PC-3 (cell line): ENCODE measurements at regions not wholly inside any gene's neighbourhood (a gene's known extent, or its start where the extent isn't known, plus 50 kb on each side); places are given as distances from the start of the nearest gene placed in this dataset.

Experiments used
- ATAC-seq: fragments of 200-7000 bp; cut with Tn5 transposase; 2 replicates; pipeline ENCODE4 v1.9.1; 2020; ENCODE audit warnings: mild to moderate bottlenecking, moderate library complexity
- BruUV-seq: library from RNA; stranded (reverse); fragments of 400-500 nt; replicated peaks from 2 replicates; lab custom pipeline; 2021; lab: Mats Ljungman, UMichigan
- CTCF ChIA-PET: fragments of 300-600 bp; sonication (Branson Sonifier 250); formaldehyde crosslinking; loops from one replicate; lab custom pipeline; 2022; ENCODE audit warnings: antibody characterized with exemption; lab: Charles Lee
- POLR2A ChIA-PET: fragments of 300-600 bp; sonication (Branson Sonifier 250); formaldehyde crosslinking; loops from one replicate; lab custom pipeline; 2022; ENCODE audit warnings: antibody characterized with exemption; ENCODE audit not compliant: unreplicated experiment; lab: Charles Lee
- DNase-seq: peaks from one replicate; pipeline ENCODE4 v3.0.0-alpha.2; 2015
- H2AFZ ChIP-seq: fragments of 300-600 bp; sonication (generic); 2 replicates; pipeline ENCODE4 v1.6.0; 2016; ENCODE audit warnings: antibody characterized with exemption, low read length
- H3F3A ChIP-seq: fragments of 300-600 bp; sonication (generic); one replicate; pipeline ENCODE4 v1.6.0; 2017; ENCODE audit warnings: antibody characterized with exemption, low read length, control low read depth, mild to moderate bottlenecking; ENCODE audit not compliant: unreplicated experiment
- H3K27ac ChIP-seq: fragments of 300-600 bp; sonication (generic); 2 replicates; pipeline ENCODE4 v1.5.1; 2016; ENCODE audit warnings: mild to moderate bottlenecking, low read length
- H3K27me3 ChIP-seq: fragments of 300-600 bp; sonication (generic); 2 replicates; pipeline ENCODE4 v1.6.1; 2016; ENCODE audit warnings: low read length, mixed read lengths
- H3K36me3 ChIP-seq: fragments of 300-600 bp; sonication (generic); 2 replicates; pipeline ENCODE4 v1.6.1; 2016; ENCODE audit warnings: low read depth, mixed run types, low read length, mixed read lengths
- H3K4me1 ChIP-seq: fragments of 300-600 bp; sonication (generic); 2 replicates; pipeline ENCODE4 v1.5.1; 2016; ENCODE audit warnings: low read length; ENCODE audit not compliant: insufficient read depth
- H3K4me2 ChIP-seq: fragments of 300-600 bp; sonication (generic); 2 replicates; pipeline ENCODE4 v1.6.0; 2016; ENCODE audit warnings: low read length
- H3K4me3 ChIP-seq: fragments of 300-600 bp; sonication (generic); 2 replicates; pipeline ENCODE4 v1.5.1; 2016; ENCODE audit warnings: mild to moderate bottlenecking, low read length, mixed read lengths
- H3K79me2 ChIP-seq: fragments of 300-600 bp; sonication (generic); 2 replicates; pipeline ENCODE4 v1.6.1; 2017; ENCODE audit warnings: low read length, mixed read lengths
- H3K9ac ChIP-seq: fragments of 300-600 bp; sonication (generic); 2 replicates; pipeline ENCODE4 v1.6.0; 2016; ENCODE audit warnings: mild to moderate bottlenecking, low read length
- H3K9me2 ChIP-seq: fragments of 300-600 bp; sonication (generic); replicated peaks from 2 replicates; pipeline ENCODE4 v1.6.1; 2016; ENCODE audit warnings: mixed run types, low read length, mixed read lengths
- H3K9me3 ChIP-seq: fragments of 300-600 bp; sonication (generic); 2 replicates; pipeline ENCODE4 v1.6.1; 2016; ENCODE audit warnings: low read length, mixed read lengths
- H4K20me1 ChIP-seq: fragments of 300-600 bp; sonication (generic); 2 replicates; pipeline ENCODE4 v1.6.1; 2016; ENCODE audit warnings: low read length, mixed read lengths
- EZH2 ChIP-seq: fragments of 300-600 bp; sonication (generic); IDR thresholded peaks from one replicate; pipeline ENCODE4 v1.6.1; 2017; ENCODE audit warnings: antibody characterized with exemption, mild to moderate bottlenecking, low read length; ENCODE audit not compliant: unreplicated experiment
- EZH2phosphoT487 ChIP-seq: fragments of 300-600 bp; sonication (generic); IDR thresholded peaks from 2 replicates; pipeline ENCODE4 v1.6.1; 2018; ENCODE audit warnings: mild to moderate bottlenecking, antibody characterized with exemption, low read length, borderline replicate concordance
- intact Hi-C: fragments of 100-400 bp; cut with micrococcal nuclease; formaldehyde crosslinking; loops from 2 replicates; pipeline ENCODE4 v1.9.0; 2023
- TF ChIP-seq, protein P1 (sequence below): fragments of 300-600 bp; sonication (generic); conservative IDR thresholded peaks from 2 replicates; pipeline ENCODE4 v1.5.1; 2017; ENCODE audit warnings: antibody characterized with exemption, low read depth, mild to moderate bottlenecking, low read length

DNA sequence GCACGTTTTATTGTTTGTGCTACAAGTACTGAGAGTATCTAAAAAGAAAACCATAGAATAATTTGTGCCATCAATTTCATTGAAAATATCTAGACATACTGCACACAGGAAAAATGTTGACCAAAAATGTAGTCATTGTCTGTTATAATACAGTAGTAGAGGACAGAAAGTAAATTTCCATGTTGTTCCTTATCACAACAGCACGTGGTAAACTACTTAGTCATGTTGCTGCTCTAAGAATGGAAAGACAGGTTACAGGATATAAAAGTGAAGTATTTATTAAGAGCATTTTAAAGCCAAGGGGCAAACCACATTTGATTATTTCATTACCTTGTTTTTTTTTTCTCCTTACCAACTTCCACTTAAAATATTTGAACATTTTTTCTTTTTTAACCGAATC lies 89.0 kb upstream of the CEP85L start:
- no peak overlapping the region for H3K4me3 ChIP-seq
- H3K9me2 ChIP-seq = no peaks in the 10 kb centered on the region
- H3K27ac ChIP-seq = no peak overlapping the region
- DNase-seq (peak; percentile 32), ATAC-seq (no peak)
- peaks cover 5% of the 10 kb centered on the region; the same call in 1 of the 2 replicates for H3K4me1 ChIP-seq
- no peak overlapping the region for H3K9ac ChIP-seq
- H4K20me1 ChIP-seq = no peaks in the 10 kb centered on the region
- no peaks in the 10 kb centered on the region for H3K36me3 ChIP-seq
- H3F3A ChIP-seq = no peaks in the 10 kb centered on the region
- TF ChIP-seq, protein P1, sequence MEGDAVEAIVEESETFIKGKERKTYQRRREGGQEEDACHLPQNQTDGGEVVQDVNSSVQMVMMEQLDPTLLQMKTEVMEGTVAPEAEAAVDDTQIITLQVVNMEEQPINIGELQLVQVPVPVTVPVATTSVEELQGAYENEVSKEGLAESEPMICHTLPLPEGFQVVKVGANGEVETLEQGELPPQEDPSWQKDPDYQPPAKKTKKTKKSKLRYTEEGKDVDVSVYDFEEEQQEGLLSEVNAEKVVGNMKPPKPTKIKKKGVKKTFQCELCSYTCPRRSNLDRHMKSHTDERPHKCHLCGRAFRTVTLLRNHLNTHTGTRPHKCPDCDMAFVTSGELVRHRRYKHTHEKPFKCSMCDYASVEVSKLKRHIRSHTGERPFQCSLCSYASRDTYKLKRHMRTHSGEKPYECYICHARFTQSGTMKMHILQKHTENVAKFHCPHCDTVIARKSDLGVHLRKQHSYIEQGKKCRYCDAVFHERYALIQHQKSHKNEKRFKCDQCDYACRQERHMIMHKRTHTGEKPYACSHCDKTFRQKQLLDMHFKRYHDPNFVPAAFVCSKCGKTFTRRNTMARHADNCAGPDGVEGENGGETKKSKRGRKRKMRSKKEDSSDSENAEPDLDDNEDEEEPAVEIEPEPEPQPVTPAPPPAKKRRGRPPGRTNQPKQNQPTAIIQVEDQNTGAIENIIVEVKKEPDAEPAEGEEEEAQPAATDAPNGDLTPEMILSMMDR = no peak
- no peak for TF ChIP-seq EZH2
- no peak for TF ChIP-seq EZH2phosphoT487
- intact Hi-C loops = no loop called here
- no peaks in the 10 kb centered on the region for H3K9me3 ChIP-seq
- no TSS peak for BruUV-seq
- no peaks in the 10 kb centered on the region for H3K79me2 ChIP-seq
- ChIA-PET POLR2A (no interaction called here), CTCF (no interaction called here)
- no peaks in the 10 kb centered on the region for H3K27me3 ChIP-seq
- H2AFZ ChIP-seq = no peak overlapping the region
- H3K4me2 ChIP-seq = no peak overlapping the region

DNA sequence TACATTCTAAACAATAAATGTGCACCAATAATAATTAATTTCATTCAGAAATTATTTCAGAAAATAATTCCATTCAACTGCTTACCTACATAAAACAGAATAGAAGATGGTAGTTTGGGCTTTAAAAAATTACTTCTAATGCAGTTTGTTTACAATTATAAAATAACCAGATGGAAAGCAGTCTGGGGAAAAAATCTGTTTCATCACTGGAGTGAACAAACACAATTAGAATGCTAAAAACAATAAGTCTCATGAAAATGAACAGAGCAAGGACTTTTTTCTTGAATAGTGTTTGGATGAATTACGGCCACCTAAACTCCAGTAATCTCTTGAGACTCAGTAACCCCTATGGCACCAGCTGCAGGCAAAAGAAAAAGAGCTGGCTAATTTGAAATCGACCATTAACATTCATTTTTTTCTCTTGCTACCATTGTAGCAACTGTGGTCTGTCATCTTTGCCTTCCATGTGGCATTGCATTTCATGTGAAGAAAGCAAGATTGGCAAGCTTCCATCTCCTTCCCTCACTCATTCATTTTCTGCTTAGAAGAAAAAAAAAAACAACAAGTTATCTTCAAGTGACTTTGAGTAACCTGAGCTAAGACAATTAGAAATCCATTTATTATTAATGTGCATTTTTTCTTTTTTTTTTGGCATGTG lies 88.4 kb upstream of the CEP85L start:
- no peaks in the 10 kb centered on the region for H3K79me2 ChIP-seq
- H3K4me2 ChIP-seq = no peak overlapping the region
- H3K27ac ChIP-seq = no peak overlapping the region
- DNase-seq (no peak), ATAC-seq (no peak)
- H3K4me3 ChIP-seq = no peak overlapping the region
- CTCF ChIA-PET = no interaction called here
- no peaks in the 10 kb centered on the region for H3K9me3 ChIP-seq
- peaks cover 5% of the 10 kb centered on the region; the same call in 1 of the 2 replicates for H3K4me1 ChIP-seq
- H2AFZ ChIP-seq = no peak overlapping the region
- BruUV-seq = no TSS peak
- TF ChIP-seq, protein P1 = no peak
- TF ChIP-seq EZH2phosphoT487 (no peak), EZH2 (no peak)
- H3F3A ChIP-seq = no peaks in the 10 kb centered on the region
- POLR2A ChIA-PET = no interaction called here
- intact Hi-C loops = no loop called here
- H3K9ac ChIP-seq = no peak overlapping the region
- H4K20me1 ChIP-seq = no peaks in the 10 kb centered on the region
- H3K36me3 ChIP-seq = no peaks in the 10 kb centered on the region
- no peaks in the 10 kb centered on the region for H3K9me2 ChIP-seq
- no peaks in the 10 kb centered on the region for H3K27me3 ChIP-seq

DNA sequence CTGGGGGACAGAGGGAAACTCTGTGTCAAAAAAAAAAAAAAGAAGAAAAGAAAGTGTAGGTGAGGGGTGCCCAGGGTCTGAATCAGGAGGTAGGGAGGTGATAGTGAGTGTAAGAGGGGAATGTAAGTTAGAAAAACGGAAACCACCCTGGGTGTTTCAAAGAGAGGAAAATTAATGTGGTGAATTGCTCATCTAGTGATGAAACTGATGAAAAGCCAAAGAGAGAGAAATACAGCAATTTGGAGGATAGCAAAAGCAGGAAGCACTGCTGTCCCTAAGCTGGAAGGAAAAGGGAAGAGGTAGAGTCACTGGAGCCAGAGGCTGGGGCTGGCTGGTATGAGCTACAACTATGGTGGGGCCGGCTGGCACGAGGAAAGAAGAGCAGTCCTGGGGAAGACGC lies 85.0 kb upstream of the CEP85L start:
- POLR2A ChIA-PET = no interaction called here
- intact Hi-C loops = no loop called here

More for the DNA sequence above, 85.0 kb upstream of the CEP85L start:
- BruUV-seq = no TSS peak
- no peaks in the 10 kb centered on the region for H3F3A ChIP-seq
- ATAC-seq (no peak), DNase-seq (no peak)
- no peak overlapping the region for H2AFZ ChIP-seq
- no peaks in the 10 kb centered on the region for H3K27me3 ChIP-seq
- TF ChIP-seq, protein P1 = no peak
- TF ChIP-seq EZH2phosphoT487 (no peak), EZH2 (no peak)
- no peaks in the 10 kb centered on the region for H3K79me2 ChIP-seq
- no peak overlapping the region for H3K4me2 ChIP-seq
- no peaks in the 10 kb centered on the region for H4K20me1 ChIP-seq
- H3K4me1 ChIP-seq = peaks cover 5% of the 10 kb centered on the region; the same call in 1 of the 2 replicates
- no peak overlapping the region for H3K27ac ChIP-seq
- H3K36me3 ChIP-seq = no peaks in the 10 kb centered on the region
- no peak overlapping the region for H3K9ac ChIP-seq
- no peaks in the 10 kb centered on the region for H3K9me2 ChIP-seq
- H3K9me3 ChIP-seq = no peaks in the 10 kb centered on the region
- H3K4me3 ChIP-seq = no peak overlapping the region
- CTCF ChIA-PET = no interaction called here
